Lower leg skin (tissue), 4 donors: ENCODE measurements at regions not wholly inside any gene's neighbourhood (a gene's known extent, or its start where the extent isn't known, plus 50 kb on each side); places are given as distances from the start of the nearest gene placed in this dataset.

Experiments
- DNase-seq, 2 donors: peaks; one replicate each; pipeline ENCODE4 v3.0.0-alpha.2; 2019; ENCODE audit warnings: low spot score in 2 of 2
- H3K4me3 ChIP-seq: fragments of 200-600 bp; sonication (generic); 2 replicates; pipeline ENCODE4 v1.5.1; 2017; ENCODE audit warnings: mild to moderate bottlenecking, low read depth; ENCODE audit not compliant: poor library complexity, severe bottlenecking
- CTCF ChIP-seq, 3 donors: fragments of 450-650 bp; IDR thresholded peaks; one replicate each; pipeline ENCODE4 v1.5.1; 2016; ENCODE audit warnings: antibody characterized with exemption in 3 of 3, mild to moderate bottlenecking in 3 of 3, moderate library complexity in 2 of 3
- POLR2A ChIP-seq, 2 donors: fragments of 450-650 bp; IDR thresholded peaks; one replicate each; pipeline ENCODE4 v1.6.1; 2016 to 2017; ENCODE audit warnings: antibody characterized with exemption in 2 of 2, mild to moderate bottlenecking in 1 of 2, moderate library complexity in 1 of 2
- WGBS, 2 donors: methylation state at CpG; one replicate each; pipeline ENCODE4 v1.1.5; 2018; 5-methylcytosine and 5-hydroxymethylcytosine counted together
- intact Hi-C: fragments of 100-400 bp; cut with DNase I; formaldehyde crosslinking; loops from one replicate; pipeline ENCODE4 v1.15.0; 2023; ENCODE audit warnings: low total_unique reads

DNA sequence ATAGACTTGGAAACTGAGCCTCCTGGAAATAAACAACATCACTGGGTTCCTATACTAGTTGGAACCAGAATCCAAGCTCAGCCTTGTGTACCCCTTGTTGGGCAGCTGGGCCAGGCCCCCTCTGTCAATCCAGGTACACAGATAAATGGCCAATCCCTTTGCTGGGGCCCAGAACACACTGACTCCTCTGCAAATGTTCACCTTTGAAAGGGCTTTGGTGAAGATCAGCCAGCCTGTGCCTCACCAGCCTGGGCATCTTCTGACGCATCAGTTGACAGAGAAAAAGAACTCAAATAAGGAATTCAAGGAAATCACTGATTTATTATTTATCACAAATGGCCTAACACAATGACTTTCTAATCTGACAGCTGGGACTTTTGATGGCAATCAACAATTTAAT is 1090.2 kb downstream of the BCL11B start:
- H3K4me3 ChIP-seq, result no peak overlapping the region
- 90 to 100% methylated on average over 1 of the region's 1 CpG for WGBS, 2 donors
- intact Hi-C loops, result no loop called here
- DNase-seq, result no peak
- no peak for TF ChIP-seq CTCF (IDR thresholded peaks at IDR 0.05)

DNA sequence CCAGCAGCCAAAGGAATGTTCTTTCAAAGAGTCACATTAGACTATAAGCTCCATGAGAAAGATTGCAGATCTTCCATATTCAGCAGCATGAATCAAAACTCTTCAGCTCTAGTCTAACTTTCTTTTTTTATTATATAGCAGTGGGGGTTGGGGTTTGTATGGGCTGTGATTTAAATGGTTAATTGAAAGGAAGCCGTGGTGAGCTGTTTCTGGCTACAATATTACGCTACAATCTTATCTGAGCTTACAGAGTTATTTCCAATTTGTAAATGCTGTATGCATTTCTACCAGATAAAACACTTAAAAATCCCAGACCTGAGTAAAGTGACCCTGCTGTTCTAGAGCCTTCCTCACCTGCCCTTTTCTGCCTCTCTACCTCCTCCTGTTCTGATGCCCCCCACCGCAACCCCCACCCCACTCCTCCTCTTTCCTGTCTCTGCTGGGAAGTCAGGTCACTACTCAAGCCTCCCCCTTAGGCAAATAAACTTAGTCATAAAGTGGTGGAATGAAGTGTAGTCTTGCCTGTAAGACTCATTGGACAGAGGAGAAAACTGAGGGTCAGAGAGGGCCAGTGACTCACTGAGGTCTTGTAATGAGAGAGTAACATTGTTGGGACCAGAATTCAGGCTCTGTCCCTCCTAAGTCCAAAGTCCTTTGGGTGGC is 1089.5 kb downstream of the BCL11B start:
- intact Hi-C loops, result no loop called here
- no peak overlapping the region for H3K4me3 ChIP-seq
- 58 to 61% methylated on average over 3 of the region's 3 CpGs for WGBS, 2 donors
- no peak for DNase-seq
- TF ChIP-seq POLR2A (IDR thresholded peaks at IDR 0.05) (no peak), CTCF (IDR thresholded peaks at IDR 0.05) (no peak)

GRCh38 chr14:98183556-98183955 is 1088.4 kb downstream of the BCL11B start:
- TF ChIP-seq CTCF (IDR thresholded peaks at IDR 0.05) (no peak), POLR2A (IDR thresholded peaks at IDR 0.05) (no peak)
- WGBS, 2 donors, result 93 to 97% methylated on average over 4 of the region's 4 CpGs
- DNase-seq, result no peak
- no peak overlapping the region for H3K4me3 ChIP-seq
- intact Hi-C loops, result no loop called here

DNA sequence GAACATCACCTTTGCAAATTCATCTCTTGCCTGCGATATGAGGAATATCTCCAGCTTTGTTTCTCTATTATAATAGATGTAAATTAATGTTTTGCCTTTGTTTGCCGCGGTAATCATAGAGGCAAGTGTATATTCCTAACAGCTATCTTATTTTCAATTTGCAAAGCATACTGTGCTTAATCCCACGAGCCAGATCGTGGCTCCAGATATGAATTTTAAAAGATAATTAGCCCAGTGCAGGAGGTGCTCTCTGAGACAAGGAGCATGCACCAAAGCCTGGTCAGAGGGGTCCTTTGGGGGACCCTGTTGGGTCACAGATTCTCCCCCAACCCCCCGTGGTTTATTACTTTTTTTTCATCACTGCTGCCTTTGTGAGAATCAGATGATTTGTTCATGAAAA is 1087.5 kb downstream of the BCL11B start:
- intact Hi-C loops, result no loop called here
- no peak overlapping the region for H3K4me3 ChIP-seq
- 78 to 90% methylated on average over 6 of the region's 6 CpGs for WGBS, 2 donors
- DNase-seq, result no peak
- TF ChIP-seq CTCF (IDR thresholded peaks at IDR 0.05) (no peak), POLR2A (IDR thresholded peaks at IDR 0.05) (no peak)

- intact Hi-C loops, result no loop called here
- H3K4me3 ChIP-seq, result no peak overlapping the region
- WGBS, 2 donors, result 73% methylated on average over 8 of the region's 8 CpGs
- no peak for DNase-seq
- TF ChIP-seq POLR2A (IDR thresholded peaks at IDR 0.05) (no peak), CTCF (IDR thresholded peaks at IDR 0.05) (no peak)
These were observed 1087.0 kb downstream of the BCL11B start for GRCh38 chr14:98185036-98185435.

DNA sequence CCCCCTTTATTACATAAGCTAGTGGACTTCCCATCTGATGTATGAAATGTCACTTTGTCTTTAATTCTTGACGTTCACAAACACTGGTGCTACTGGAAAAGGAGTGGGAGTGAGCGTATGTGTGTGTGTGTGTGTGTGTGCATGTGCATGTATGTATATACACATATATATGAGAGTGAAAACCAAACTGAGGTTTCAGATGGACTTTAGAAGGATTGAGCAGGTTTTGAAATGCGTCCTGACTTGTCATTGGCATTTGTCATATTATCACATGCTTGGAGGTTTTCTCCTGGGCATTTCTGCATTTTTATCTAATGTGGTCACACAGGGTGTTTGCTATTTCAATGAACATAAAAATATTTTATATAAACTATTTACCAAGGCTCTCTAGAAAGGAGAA is 1085.9 kb downstream of the BCL11B start:
- 54 to 57% methylated on average over 3 of the region's 3 CpGs for WGBS, 2 donors
- no peak for TF ChIP-seq CTCF (IDR thresholded peaks at IDR 0.05)
- TF ChIP-seq POLR2A (IDR thresholded peaks at IDR 0.05), result no peak
- intact Hi-C loops, result no loop called here
- DNase-seq, result no peak
- H3K4me3 ChIP-seq, result no peak overlapping the region
